GM18511 (cell line): ENCODE measurements at regions not wholly inside any gene's neighbourhood (a gene's known extent, or its start where the extent isn't known, plus 50 kb on each side); places are given as distances from the start of the nearest gene placed in this dataset.

Source experiments
- ATAC-seq: cut with Tn5 transposase; IDR thresholded peaks from one replicate; pipeline ENCODE4 v1.9.1; 2021; ENCODE audit warnings: mild to moderate bottlenecking, moderate library complexity; ENCODE audit not compliant: unreplicated experiment

- no peak for ATAC-seq
Measured at GRCh38 chr10:91127341-91128082, 93.0 kb upstream of the PCGF5 start.

GRCh38 chr10:91135113-91135512 is 85.3 kb upstream of the PCGF5 start:
- ATAC-seq, result no peak

GRCh38 chr10:91137011-91137643 is 83.3 kb upstream of the PCGF5 start:
- ATAC-seq, result no peak

GRCh38 chr10:91137822-91138221 is 82.6 kb upstream of the PCGF5 start:
- no peak for ATAC-seq

GRCh38 chr10:91140995-91141549 is 79.4 kb upstream of the PCGF5 start:
- ATAC-seq, result no peak

GRCh38 chr10:91144961-91145360 is 75.5 kb upstream of the PCGF5 start:
- ATAC-seq, result no peak

GRCh38 chr10:91146146-91146545 is 74.3 kb upstream of the PCGF5 start:
- no peak for ATAC-seq

- no peak for ATAC-seq
Measured at GRCh38 chr10:91149550-91149949, 70.9 kb upstream of the PCGF5 start.

GRCh38 chr10:91150631-91151030 is 69.8 kb upstream of the PCGF5 start:
- ATAC-seq, result no peak

GRCh38 chr10:91153508-91153907 is 67.0 kb upstream of the PCGF5 start:
- ATAC-seq, result no peak

- no peak for ATAC-seq
Measured at GRCh38 chr10:91154842-91155241, 65.6 kb upstream of the PCGF5 start.

GRCh38 chr10:91156196-91156595 is 64.3 kb upstream of the PCGF5 start:
- ATAC-seq, result no peak

- no peak for ATAC-seq
Measured at GRCh38 chr10:91159254-91159783, 61.1 kb upstream of the PCGF5 start.

GRCh38 chr10:91162050-91162494 is 58.4 kb upstream of the PCGF5 start:
- no peak for ATAC-seq

GRCh38 chr10:91162495-91163268 is 57.8 kb upstream of the PCGF5 start:
- ATAC-seq, result peak; percentile 63

- ATAC-seq, result peak; percentile 51
Measured at GRCh38 chr10:91163269-91163868, 57.1 kb upstream of the PCGF5 start.

GRCh38 chr10:91163869-91164474 is 56.5 kb upstream of the PCGF5 start:
- peak; percentile 43 for ATAC-seq

- ATAC-seq, result no peak
Measured at GRCh38 chr10:91164520-91165065, 55.9 kb upstream of the PCGF5 start.

GRCh38 chr10:91167406-91167805 is 53.1 kb upstream of the PCGF5 start:
- ATAC-seq, result no peak

- no peak for ATAC-seq
Measured at GRCh38 chr10:91170418-91170817, 50.0 kb upstream of the PCGF5 start.
